ENCODE measurements at regions not wholly inside any gene's neighbourhood (a gene's known extent, or its start where the extent isn't known, plus 50 kb on each side); places are given as distances from the start of the nearest gene placed in this dataset.

DNA sequence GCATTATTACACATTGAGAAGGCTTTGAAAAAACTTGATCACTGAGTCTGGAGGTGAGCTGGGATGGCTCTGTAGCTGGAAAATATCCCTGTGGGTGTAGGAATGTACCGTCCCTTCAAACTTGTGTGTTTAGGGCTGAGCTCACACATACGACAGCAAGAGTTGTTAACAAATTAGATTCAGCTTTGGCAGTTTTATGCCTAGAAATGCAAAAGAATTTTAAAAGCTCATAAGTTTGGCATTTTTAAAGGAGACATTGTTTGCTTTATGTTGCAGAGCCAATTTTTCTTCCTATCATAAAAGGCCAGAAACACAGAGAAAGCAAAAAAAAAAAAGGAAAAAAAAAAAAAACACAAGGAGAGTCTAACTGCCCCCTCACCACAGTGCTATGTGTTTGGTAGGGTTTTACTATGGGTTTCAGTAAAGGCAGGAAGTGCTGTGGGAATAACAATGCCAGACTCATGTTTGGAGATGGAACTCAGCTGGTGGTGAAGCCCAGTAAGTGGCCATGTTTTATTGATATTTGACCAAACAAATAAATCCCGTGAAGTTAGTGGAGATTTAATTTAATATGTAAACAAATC, 78.4 kb downstream of the DAD1 start (continued):
- TF ChIP-seq, protein P1, sequence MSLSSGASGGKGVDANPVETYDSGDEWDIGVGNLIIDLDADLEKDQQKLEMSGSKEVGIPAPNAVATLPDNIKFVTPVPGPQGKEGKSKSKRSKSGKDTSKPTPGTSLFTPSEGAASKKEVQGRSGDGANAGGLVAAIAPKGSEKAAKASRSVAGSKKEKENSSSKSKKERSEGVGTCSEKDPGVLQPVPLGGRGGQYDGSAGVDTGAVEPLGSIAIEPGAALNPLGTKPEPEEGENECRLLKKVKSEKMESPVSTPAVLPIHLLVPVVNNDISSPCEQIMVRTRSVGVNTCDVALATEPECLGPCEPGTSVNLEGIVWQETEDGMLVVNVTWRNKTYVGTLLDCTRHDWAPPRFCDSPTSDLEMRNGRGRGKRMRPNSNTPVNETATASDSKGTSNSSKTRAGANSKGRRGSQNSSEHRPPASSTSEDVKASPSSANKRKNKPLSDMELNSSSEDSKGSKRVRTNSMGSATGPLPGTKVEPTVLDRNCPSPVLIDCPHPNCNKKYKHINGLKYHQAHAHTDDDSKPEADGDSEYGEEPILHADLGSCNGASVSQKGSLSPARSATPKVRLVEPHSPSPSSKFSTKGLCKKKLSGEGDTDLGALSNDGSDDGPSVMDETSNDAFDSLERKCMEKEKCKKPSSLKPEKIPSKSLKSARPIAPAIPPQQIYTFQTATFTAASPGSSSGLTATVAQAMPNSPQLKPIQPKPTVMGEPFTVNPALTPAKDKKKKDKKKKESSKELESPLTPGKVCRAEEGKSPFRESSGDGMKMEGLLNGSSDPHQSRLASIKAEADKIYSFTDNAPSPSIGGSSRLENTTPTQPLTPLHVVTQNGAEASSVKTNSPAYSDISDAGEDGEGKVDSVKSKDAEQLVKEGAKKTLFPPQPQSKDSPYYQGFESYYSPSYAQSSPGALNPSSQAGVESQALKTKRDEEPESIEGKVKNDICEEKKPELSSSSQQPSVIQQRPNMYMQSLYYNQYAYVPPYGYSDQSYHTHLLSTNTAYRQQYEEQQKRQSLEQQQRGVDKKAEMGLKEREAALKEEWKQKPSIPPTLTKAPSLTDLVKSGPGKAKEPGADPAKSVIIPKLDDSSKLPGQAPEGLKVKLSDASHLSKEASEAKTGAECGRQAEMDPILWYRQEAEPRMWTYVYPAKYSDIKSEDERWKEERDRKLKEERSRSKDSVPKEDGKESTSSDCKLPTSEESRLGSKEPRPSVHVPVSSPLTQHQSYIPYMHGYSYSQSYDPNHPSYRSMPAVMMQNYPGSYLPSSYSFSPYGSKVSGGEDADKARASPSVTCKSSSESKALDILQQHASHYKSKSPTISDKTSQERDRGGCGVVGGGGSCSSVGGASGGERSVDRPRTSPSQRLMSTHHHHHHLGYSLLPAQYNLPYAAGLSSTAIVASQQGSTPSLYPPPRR (CRISPR knock-in tag; IDR thresholded peaks at IDR 0.05; ENCODE audit: borderline replicate concordance): no peak
- TF ChIP-seq ZNF660 (CRISPR knock-in tag; IDR thresholded peaks at IDR 0.05; ENCODE audit: borderline replicate concordance, low read depth) (no peak), ZNF296 (CRISPR knock-in tag; conservative IDR thresholded peaks at IDR 0.05) (no peak)

DNA sequence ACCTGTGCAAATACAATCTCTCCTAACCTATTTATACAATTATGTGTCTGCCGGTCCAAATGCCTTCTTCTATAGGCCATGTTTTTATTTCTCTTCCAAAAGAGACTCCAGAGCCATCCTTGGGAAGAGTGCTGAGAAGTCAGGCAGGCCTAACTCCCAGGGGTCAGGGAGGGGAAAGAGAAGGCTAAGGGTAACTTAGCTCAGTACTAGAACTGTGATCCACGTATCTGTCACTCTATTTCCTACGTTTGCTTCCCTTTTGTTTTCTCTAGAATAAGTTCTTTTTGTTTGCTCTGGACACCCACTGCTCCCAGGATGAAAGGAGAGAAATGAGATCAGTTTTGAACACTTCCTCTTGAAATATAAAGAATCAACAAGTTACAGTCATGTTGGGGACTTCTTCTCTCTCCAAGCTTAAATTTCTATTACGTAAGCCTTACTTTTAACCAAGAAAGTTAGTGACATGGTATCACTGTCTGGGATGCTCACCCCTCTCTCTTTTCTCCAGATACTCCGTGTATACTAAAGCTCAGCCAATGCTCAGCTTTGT, 79.2 kb downstream of the DAD1 start:
- no peak for FAIRE-seq
- intact Hi-C loops (cut with micrococcal nuclease; ENCODE audit: unreplicated experiment): no loop called here
- peak; percentile 26; the same call in 2 of the 3 replicates for ATAC-seq
- 4% methylated on average over 5 of the region's 5 CpGs for WGBS (ENCODE audit: low lambda C conversion rate)
- no peaks in the 10 kb centered on the region for H4K20me1 ChIP-seq (ENCODE audit: insufficient read depth, low read length)
- no peak overlapping the region for H3K4me3 ChIP-seq (replicated peaks in 1 of 3; ENCODE audit: insufficient read depth in 1 of 3, low read depth in 2 of 3, low read length in 3 of 3)
- no peaks in the 10 kb centered on the region for H3K36me3 ChIP-seq (replicated peaks in 1 of 2; ENCODE audit: control insufficient read depth in 1 of 2, insufficient read depth in 2 of 2, low read length in 2 of 2)
- no peak overlapping the region for H3K9ac ChIP-seq (ENCODE audit: insufficient read depth, low read depth, low read length)
- no peak overlapping the region for H2AFZ ChIP-seq (ENCODE audit: low read length)
- ChIA-PET POLR2A (no interaction called here), CTCF (ENCODE audit: low intra/inter-chr PET ratio, low total read pairs) (no interaction called here)
- in situ Hi-C loops (cut with HindIII; ENCODE audit: extremely low pct_ligation_motif_present, low pct_unique_long_range_greater_than_20kb): no loop called here
- H3K79me2 ChIP-seq (ENCODE audit: insufficient read depth, low read length): no peaks in the 10 kb centered on the region
- H3K9me3 ChIP-seq (ENCODE audit: low read length): no peaks in the 10 kb centered on the region
- H3K4me1 ChIP-seq (ENCODE audit: insufficient read depth, low read length): no peaks in the 10 kb centered on the region
- peaks cover 3 to 35% of the 10 kb centered on the region in 2 experiments; a peak in 2 of 5 replicates for H3K27me3 ChIP-seq (ENCODE audit: control insufficient read depth in 1 of 2, insufficient read depth in 2 of 2, low read length in 2 of 2)
- H3K27ac ChIP-seq (ENCODE audit: extremely low read length, insufficient read depth, low read length): no peak overlapping the region
- no TSS peak for BruUV-seq (replicated peaks)
- DNase-seq (ENCODE audit: low spot score): no peak
- no peak overlapping the region for H3K4me2 ChIP-seq (ENCODE audit: low read depth, low read length)
- no peak for TF ChIP-seq AHR (CRISPR knock-in tag; IDR thresholded peaks at IDR 0.05)
- no peak for TF ChIP-seq POLR2AphosphoS5 (IDR thresholded peaks at IDR 0.05; ENCODE audit: low read depth, low read length)
- TF ChIP-seq, protein P2, sequence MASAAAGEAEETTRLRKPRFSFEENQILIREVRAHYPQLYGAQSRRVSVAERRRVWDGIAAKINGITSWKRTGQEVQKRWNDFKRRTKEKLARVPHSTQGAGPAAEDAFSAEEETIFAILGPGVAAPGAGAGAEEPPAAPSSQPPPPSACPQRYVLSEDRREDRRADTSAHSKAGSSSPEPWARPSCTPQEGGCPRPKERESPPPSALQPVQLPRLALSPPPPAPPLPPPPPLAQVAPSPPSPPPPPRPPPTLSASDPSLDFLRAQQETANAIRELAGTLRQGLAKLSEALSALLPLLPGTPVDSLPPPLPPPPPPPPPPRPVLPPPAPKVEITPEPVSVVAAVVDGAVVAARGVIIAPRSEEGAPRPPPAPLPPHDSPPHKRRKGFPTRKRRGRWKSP (CRISPR knock-in tag; IDR thresholded peaks at IDR 0.05): no peak
- TF ChIP-seq AHDC1 (CRISPR knock-in tag; IDR thresholded peaks at IDR 0.05; ENCODE audit: borderline replicate concordance): no peak
- no peak for TF ChIP-seq ZNF431 (CRISPR knock-in tag; IDR thresholded peaks at IDR 0.05; ENCODE audit: borderline replicate concordance, low read depth)
- no peak for TF ChIP-seq MTA3 (CRISPR knock-in tag; IDR thresholded peaks at IDR 0.05)
- no peak for TF ChIP-seq AGO1 (IDR thresholded peaks at IDR 0.05; ENCODE audit: low read depth, low read length, poor library complexity, severe bottlenecking)
- no peak for TF ChIP-seq ZFX (CRISPR knock-in tag; IDR thresholded peaks at IDR 0.05; ENCODE audit: low read depth)

Data from HepG2 (cell line).